GM12801 (cell line): ENCODE measurements at regions not wholly inside any gene's neighbourhood (a gene's known extent, or its start where the extent isn't known, plus 50 kb on each side); places are given as distances from the start of the nearest gene placed in this dataset.

ENCODE experiments used
- CTCF ChIP-seq: IDR thresholded peaks from one replicate; pipeline ENCODE4 v1.5.1; 2011; ENCODE audit warnings: control low read depth; ENCODE audit not compliant: insufficient read length; ENCODE audit errors: extremely low read depth

DNA sequence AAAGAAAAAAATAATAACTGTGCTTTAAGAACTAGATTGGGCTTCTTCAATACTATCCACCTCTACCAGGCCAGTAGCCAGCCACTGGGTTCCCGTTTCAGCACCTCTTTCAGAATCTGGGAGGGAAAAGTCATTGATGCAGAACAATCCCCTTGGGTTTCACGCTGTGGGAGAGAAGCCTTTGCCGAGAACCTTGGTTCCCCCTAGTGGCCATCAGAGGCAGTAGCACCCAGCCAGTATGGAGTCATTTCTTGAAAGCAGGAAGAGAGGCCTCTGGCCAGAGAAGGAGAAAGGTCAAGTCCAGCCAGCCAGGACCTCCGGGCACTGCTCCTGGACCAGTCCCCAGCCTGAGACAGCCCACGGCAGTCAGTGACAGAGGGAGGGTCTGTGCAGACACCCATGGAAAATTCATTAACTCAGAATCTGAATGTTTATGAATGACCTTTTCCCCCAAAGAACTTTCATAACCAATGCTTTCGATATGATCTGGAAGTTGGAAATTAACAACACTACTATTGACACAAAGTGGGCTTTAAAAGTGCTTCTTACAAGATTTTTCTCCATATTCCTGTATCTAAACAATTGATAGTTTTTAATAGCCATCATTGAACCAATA, 51.2 kb upstream of the CDH5 start:
- TF ChIP-seq CTCF: peak; percentile 92

GRCh38 chr16:66311306-66311705, 55.2 kb upstream of the CDH5 start:
- TF ChIP-seq CTCF: no peak

- TF ChIP-seq CTCF: no peak
Observed at GRCh38 chr16:66309215-66309807, 57.2 kb upstream of the CDH5 start.

DNA sequence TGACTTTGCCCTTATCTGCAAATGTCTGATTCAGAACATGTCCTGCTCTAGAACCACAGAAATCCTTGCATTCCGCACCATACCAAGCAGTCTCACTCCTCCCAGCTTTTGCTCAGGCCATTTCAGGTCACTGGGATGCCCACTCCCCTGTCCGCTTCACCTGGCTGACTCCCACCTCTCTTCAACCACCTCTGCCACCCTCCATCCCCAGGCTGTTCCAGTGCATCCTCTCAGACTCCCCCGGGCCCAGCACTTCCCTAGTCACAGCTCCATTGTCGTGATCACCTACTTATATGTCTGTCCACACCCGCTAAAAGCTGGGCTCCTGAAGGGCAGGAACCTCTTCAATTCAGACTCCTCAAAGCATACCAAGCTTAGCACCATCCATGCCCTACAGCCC, 58.4 kb upstream of the CDH5 start:
- no peak for TF ChIP-seq CTCF

GRCh38 chr16:66306366-66307150, 59.9 kb upstream of the CDH5 start:
- TF ChIP-seq CTCF: no peak

DNA sequence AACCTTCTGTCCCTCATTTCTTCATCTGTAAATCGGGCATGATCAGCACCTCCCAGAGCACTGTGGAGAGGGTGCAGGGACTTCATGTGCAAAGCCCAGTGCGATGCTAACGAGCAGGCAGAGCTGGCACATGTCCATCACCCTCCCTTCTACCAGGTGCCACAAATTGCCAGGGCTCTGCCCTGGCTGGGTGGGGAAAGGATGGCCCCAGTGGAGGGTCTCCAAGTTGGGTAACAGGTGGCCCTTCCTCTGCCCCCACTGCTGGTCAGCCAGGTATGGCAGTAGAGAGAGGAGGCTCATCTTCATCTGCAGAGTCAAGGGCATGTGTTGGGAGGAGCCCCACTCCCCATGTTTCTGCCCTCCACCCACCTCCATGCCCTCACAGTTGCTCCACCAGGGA, 61.5 kb upstream of the CDH5 start:
- no peak for TF ChIP-seq CTCF

DNA sequence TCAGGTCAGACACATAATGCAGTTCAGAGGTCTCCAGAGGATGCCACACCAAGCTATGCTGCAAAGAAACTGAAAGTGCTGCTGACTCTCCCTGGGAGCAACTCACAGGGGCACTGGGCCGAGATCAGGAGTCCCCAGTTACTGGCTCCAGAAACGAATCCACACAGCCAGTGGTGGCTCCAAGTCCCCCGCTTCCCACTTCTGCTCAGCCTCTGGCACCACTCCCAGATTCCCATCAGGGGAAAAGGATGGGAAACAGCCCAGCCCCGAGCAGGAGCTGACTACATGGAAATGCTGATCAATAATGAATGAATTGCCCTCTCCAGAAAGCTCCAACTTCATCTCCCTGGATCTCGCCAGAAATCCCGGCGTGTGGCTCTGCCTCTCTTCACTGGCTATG, 62.3 kb upstream of the CDH5 start:
- TF ChIP-seq CTCF: no peak
